ENCODE measurements at regions not wholly inside any gene's neighbourhood (a gene's known extent, or its start where the extent isn't known, plus 50 kb on each side); places are given as distances from the start of the nearest gene placed in this dataset.

DNA sequence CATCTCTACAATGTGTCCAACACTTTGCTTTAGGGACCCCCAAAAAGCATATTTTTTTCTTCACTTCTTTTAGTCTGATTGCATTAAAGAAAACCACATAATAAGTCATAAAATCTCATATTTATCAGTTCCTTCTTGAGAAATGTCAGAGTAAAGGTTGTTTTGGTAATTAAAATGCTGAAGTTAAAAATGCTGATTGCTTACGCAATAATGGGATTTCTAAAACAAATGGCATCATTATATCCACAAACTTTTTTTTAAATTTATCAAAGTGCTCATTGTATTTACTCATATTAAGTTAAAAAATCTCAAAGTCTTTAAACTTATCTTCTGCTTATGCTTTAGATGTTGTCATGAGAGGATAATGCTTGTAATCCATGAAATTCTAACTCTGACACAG lies 737.2 kb upstream of the ARGLU1 start:
- Histone ChIP-seq H3F3A (ENCODE audit: insufficient read depth, low read length, poor library complexity, severe bottlenecking) (no peaks in the 10 kb centered on the region), H4K20me1 (ENCODE audit: insufficient read depth) (no peaks in the 10 kb centered on the region), H3K27me3 (ENCODE audit: insufficient read depth, low read depth, low read length) (no peaks in the 10 kb centered on the region), H2AFZ (ENCODE audit: low read depth, low read length) (no peak overlapping the region), H3K9me3 (ENCODE audit: low read length) (no peaks in the 10 kb centered on the region), H3K4me3 (ENCODE audit: low read length) (no peak overlapping the region), H3K4me2 (ENCODE audit: low read length) (no peak overlapping the region), H3K36me3 (ENCODE audit: insufficient read depth, low read length) (no peaks in the 10 kb centered on the region), H3K79me2 (replicated peaks; ENCODE audit: insufficient read depth, low read length) (no peaks in the 10 kb centered on the region), H3K9me2 (ENCODE audit: insufficient read depth, low read length) (no peaks in the 10 kb centered on the region), H3K9ac (ENCODE audit: low read length) (no peak overlapping the region), H3K27ac (ENCODE audit: low read length) (no peak overlapping the region)
- TF ChIP-seq EP300 (conservative IDR thresholded peaks at IDR 0.05; ENCODE audit: poor library complexity, severe bottlenecking) (no peak), MXI1 (conservative IDR thresholded peaks at IDR 0.05; ENCODE audit: poor library complexity, severe bottlenecking) (no peak), TAF1 (IDR thresholded peaks at IDR 0.05; ENCODE audit: low read depth) (no peak), POLR2AphosphoS5 (IDR thresholded peaks at IDR 0.05) (no peak), CTCF (IDR thresholded peaks at IDR 0.05; ENCODE audit: poor library complexity, severe bottlenecking) (no peak), REST (IDR thresholded peaks at IDR 0.05; ENCODE audit: borderline replicate concordance) (no peak), EZH2 (IDR thresholded peaks at IDR 0.05; ENCODE audit: borderline replicate concordance, insufficient read depth, low read length, poor library complexity, severe bottlenecking) (no peak), RAD21 (conservative IDR thresholded peaks at IDR 0.05) (no peak), SMC3 (conservative IDR thresholded peaks at IDR 0.05; ENCODE audit: poor library complexity) (no peak)

DNA sequence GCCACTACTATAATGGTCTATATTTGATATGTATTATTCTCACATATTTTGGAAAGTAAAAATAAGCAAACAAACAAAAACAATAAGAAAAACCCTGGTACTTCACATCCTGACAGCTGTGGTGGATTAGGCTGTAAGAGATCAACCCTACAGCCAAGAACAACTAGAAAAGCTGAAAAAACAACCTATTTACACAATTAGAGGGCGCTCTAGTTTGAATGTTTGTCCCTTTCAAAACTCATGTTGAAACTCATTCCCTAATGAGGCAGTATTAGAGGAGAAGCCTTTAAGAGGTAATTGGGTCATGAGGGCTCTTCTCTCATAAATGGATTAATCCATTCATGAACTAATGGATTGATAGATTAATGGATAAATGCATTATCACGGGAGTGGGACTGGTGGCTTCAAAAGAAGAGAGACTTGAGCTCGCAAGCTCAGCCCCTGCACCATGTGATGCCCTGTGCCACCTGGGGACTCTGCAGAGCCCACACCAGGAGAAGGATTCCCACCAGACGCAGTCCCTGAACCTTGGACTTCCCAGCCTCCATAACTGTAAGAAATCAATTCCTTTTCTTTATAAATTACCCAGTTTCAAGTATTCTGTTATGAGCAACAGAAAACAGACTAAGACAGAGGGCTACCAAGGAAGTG lies 733.9 kb upstream of the ARGLU1 start:
- TF ChIP-seq EP300 (conservative IDR thresholded peaks at IDR 0.05; ENCODE audit: poor library complexity, severe bottlenecking) (no peak), RAD21 (conservative IDR thresholded peaks at IDR 0.05) (no peak), EZH2 (IDR thresholded peaks at IDR 0.05; ENCODE audit: borderline replicate concordance, insufficient read depth, low read length, poor library complexity, severe bottlenecking) (no peak), CTCF (IDR thresholded peaks at IDR 0.05; ENCODE audit: poor library complexity, severe bottlenecking) (no peak), REST (IDR thresholded peaks at IDR 0.05; ENCODE audit: borderline replicate concordance) (no peak), MXI1 (conservative IDR thresholded peaks at IDR 0.05; ENCODE audit: poor library complexity, severe bottlenecking) (no peak), POLR2AphosphoS5 (IDR thresholded peaks at IDR 0.05) (no peak), TAF1 (IDR thresholded peaks at IDR 0.05; ENCODE audit: low read depth) (no peak), SMC3 (conservative IDR thresholded peaks at IDR 0.05; ENCODE audit: poor library complexity) (no peak)
- H3K4me2 ChIP-seq (ENCODE audit: low read length) = no peak overlapping the region

More for the DNA sequence above, 733.9 kb upstream of the ARGLU1 start:
- no peaks in the 10 kb centered on the region for H4K20me1 ChIP-seq (ENCODE audit: insufficient read depth)
- H2AFZ ChIP-seq (ENCODE audit: low read depth, low read length) = no peak overlapping the region
- H3K36me3 ChIP-seq (ENCODE audit: insufficient read depth, low read length) = no peaks in the 10 kb centered on the region
- no peaks in the 10 kb centered on the region for H3K79me2 ChIP-seq (replicated peaks; ENCODE audit: insufficient read depth, low read length)
- H3K9me2 ChIP-seq (ENCODE audit: insufficient read depth, low read length) = no peaks in the 10 kb centered on the region
- no peak overlapping the region for H3K4me3 ChIP-seq (ENCODE audit: low read length)
- H3K27ac ChIP-seq (ENCODE audit: low read length) = no peak overlapping the region
- no peaks in the 10 kb centered on the region for H3K27me3 ChIP-seq (ENCODE audit: insufficient read depth, low read depth, low read length)
- H3F3A ChIP-seq (ENCODE audit: insufficient read depth, low read length, poor library complexity, severe bottlenecking) = no peaks in the 10 kb centered on the region
- H3K9ac ChIP-seq (ENCODE audit: low read length) = no peak overlapping the region
- H3K9me3 ChIP-seq (ENCODE audit: low read length) = no peaks in the 10 kb centered on the region

Measured in neural cell (in vitro differentiated cells).